Esophagus muscularis mucosa (tissue), 4 donors: ENCODE measurements at regions not wholly inside any gene's neighbourhood (a gene's known extent, or its start where the extent isn't known, plus 50 kb on each side); places are given as distances from the start of the nearest gene placed in this dataset.

Experiments
- EP300 ChIP-seq: sonication (generic); formaldehyde crosslinking; IDR thresholded peaks from one replicate; pipeline ENCODE4 v1.6.1; 2017; ENCODE audit warnings: antibody characterized with exemption
- POLR2A ChIP-seq: fragments of 450-650 bp; IDR thresholded peaks from one replicate; pipeline ENCODE4 v1.6.1; 2017; ENCODE audit warnings: antibody characterized with exemption, moderate library complexity, mild to moderate bottlenecking, low read depth
- POLR2AphosphoS5 ChIP-seq, 2 donors: sonication (generic); formaldehyde crosslinking; IDR thresholded peaks; one replicate each; pipeline ENCODE4 v1.6.1; 2017; ENCODE audit warnings: antibody characterized with exemption in 2 of 2
- TF ChIP-seq, protein P1 (sequence below), 3 experiments: fragments of 200-600 bp in 2 of 3; fragments of 450-650 bp in 1 of 3; sonication (generic) in 2 of 3; IDR thresholded peaks; one replicate each; pipeline ENCODE4 v1.5.1; 2017 to 2019; ENCODE audit warnings: antibody characterized with exemption in 3 of 3, mild to moderate bottlenecking in 2 of 3, moderate library complexity in 1 of 3

DNA sequence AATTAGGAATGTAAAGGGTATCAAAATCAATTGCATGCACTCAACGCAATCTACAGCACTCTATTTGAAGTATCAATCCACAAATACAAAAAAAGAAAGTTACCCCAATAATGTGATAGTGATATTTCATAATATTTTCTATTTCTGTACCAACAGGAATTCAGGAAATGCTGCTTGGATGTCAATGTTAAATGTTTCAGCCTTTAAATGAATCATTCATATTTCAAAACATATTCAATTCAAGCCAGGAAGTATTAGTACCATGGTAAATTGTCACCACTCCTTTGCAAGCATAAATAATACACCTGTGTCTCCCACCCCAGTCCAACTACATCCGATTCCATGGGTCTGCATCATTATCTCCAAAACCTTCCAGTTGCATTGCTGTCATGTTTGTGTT, 1185.5 kb upstream of the CDH18 start:
- TF ChIP-seq, protein P1, sequence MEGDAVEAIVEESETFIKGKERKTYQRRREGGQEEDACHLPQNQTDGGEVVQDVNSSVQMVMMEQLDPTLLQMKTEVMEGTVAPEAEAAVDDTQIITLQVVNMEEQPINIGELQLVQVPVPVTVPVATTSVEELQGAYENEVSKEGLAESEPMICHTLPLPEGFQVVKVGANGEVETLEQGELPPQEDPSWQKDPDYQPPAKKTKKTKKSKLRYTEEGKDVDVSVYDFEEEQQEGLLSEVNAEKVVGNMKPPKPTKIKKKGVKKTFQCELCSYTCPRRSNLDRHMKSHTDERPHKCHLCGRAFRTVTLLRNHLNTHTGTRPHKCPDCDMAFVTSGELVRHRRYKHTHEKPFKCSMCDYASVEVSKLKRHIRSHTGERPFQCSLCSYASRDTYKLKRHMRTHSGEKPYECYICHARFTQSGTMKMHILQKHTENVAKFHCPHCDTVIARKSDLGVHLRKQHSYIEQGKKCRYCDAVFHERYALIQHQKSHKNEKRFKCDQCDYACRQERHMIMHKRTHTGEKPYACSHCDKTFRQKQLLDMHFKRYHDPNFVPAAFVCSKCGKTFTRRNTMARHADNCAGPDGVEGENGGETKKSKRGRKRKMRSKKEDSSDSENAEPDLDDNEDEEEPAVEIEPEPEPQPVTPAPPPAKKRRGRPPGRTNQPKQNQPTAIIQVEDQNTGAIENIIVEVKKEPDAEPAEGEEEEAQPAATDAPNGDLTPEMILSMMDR (IDR thresholded peaks at IDR 0.05): no peak
- no peak for TF ChIP-seq POLR2AphosphoS5 (IDR thresholded peaks at IDR 0.05)
- TF ChIP-seq POLR2A: no peak
- TF ChIP-seq EP300: no peak
